Aorta (tissue), 5 donors: ENCODE measurements at regions not wholly inside any gene's neighbourhood (a gene's known extent, or its start where the extent isn't known, plus 50 kb on each side); places are given as distances from the start of the nearest gene placed in this dataset.
A peak's percentile ranks its signal among the peaks of the same experiment; 100 is the strongest.

Experiments
- ATAC-seq: fragments of 200-7000 bp; cut with Tn5 transposase; one replicate; pipeline ENCODE4 v1.9.1; 2022; ENCODE audit warnings: moderate library complexity; ENCODE audit not compliant: low FRiP score
- DNase-seq, 2 donors: peaks; one replicate each; pipeline ENCODE4 v3.0.0-alpha.2; 2020
- H3K27ac ChIP-seq, 2 donors: one replicate each; pipeline ENCODE4 v1.5.1; 2013; ENCODE audit warnings: low read length in 2 of 2, mild to moderate bottlenecking in 2 of 2, moderate library complexity in 2 of 2, control low read depth in 1 of 2, inconsistent platforms in 1 of 2, low read depth in 1 of 2
- H3K27me3 ChIP-seq, 2 donors: one replicate each; pipeline ENCODE4 v1.6.1; 2013; ENCODE audit warnings: control low read depth in 1 of 2, low read length in 1 of 2, mild to moderate bottlenecking in 1 of 2, moderate library complexity in 1 of 2; ENCODE audit not compliant: insufficient read depth in 2 of 2, control insufficient read depth in 1 of 2
- H3K36me3 ChIP-seq, 2 donors: one replicate each; pipeline ENCODE4 v1.6.1; 2013; ENCODE audit warnings: control low read depth in 1 of 2, low read length in 1 of 2, mild to moderate bottlenecking in 1 of 2; ENCODE audit not compliant: insufficient read depth in 2 of 2, control insufficient read depth in 1 of 2
- H3K4me1 ChIP-seq, 2 donors: one replicate each; pipeline ENCODE4 v1.6.1; 2013; ENCODE audit warnings: low read length in 2 of 2, control low read depth in 1 of 2, mild to moderate bottlenecking in 1 of 2, moderate library complexity in 1 of 2; ENCODE audit not compliant: insufficient read depth in 2 of 2, control insufficient read depth in 1 of 2
- H3K4me3 ChIP-seq, 2 donors: one replicate each; pipeline ENCODE4 v1.5.1; 2013; ENCODE audit warnings: low read length in 2 of 2, control low read depth in 1 of 2, mild to moderate bottlenecking in 1 of 2
- H3K9me3 ChIP-seq: one replicate; pipeline ENCODE4 v1.6.1; 2013; ENCODE audit warnings: mild to moderate bottlenecking, low read length; ENCODE audit not compliant: control insufficient read depth
- whole genome bisulfite sequencing, 2 donors: extraction: QIAGEN DNeasy Blood & Tissue Kit; methylation state at CpG; one replicate each; pipeline ENCODE4 v1.1.7; 2013; 5-methylcytosine and 5-hydroxymethylcytosine counted together
- intact Hi-C, 2 donors: fragments of 100-400 bp; cut with DNase I; formaldehyde crosslinking; loops; one replicate each; pipeline versions ENCODE4 v1.14.2 to v1.15.0; 2022
- donor health status: healthy with polysubstance abuse.
- donor health status: Bipolar disorder and iron deficiency.
- donor health status: DM: no; HTN: no; CAD: no.
- donor health status: DM: no; HTN: no; CAD: no.
- donor health status: DM: yes; HTN: yes; CAD: no.

DNA sequence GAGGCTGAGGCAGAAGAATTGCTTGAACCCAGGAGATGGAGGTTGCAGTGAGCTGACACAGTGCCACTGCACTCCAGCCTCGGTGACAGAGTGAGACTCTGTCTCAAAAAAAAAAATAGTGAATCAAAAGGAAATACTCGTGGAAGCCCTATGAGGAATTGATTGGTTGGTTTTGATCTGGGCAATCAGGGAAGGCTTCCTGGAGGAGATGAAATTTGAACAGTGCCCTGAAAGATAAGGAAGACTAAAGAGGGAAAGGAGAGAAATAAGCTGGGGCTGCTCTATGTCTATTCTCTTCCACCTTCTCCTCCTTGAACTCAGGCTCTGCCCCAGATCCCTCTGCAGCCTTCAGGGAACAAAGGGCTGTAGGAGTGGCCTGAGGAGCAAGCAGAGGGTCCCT, 54.1 kb downstream of the IRF2BPL start:
- Histone ChIP-seq H3K36me3 (no peaks in the 10 kb centered on the region), H3K4me3 (no peak overlapping the region), H3K9me3 (no peaks in the 10 kb centered on the region), H3K27me3 (no peaks in the 10 kb centered on the region), H3K4me1 (no peaks in the 10 kb centered on the region), H3K27ac (no peak overlapping the region)
- ATAC-seq (no peak), DNase-seq (no peak)
- WGBS, 2 donors, result 80 to 82% methylated on average over 2 of the region's 2 CpGs
- intact Hi-C loops, result no loop called here

- H3K27ac ChIP-seq, result no peak overlapping the region
- ATAC-seq (no peak), DNase-seq (no peak)
- no peak overlapping the region for H3K4me3 ChIP-seq
- intact Hi-C loops, result no loop called here
- no peaks in the 10 kb centered on the region for H3K36me3 ChIP-seq
- 81 to 82% methylated on average over 6 of the region's 6 CpGs for WGBS, 2 donors
- no peaks in the 10 kb centered on the region for H3K4me1 ChIP-seq
- no peaks in the 10 kb centered on the region for H3K27me3 ChIP-seq
- H3K9me3 ChIP-seq, result no peaks in the 10 kb centered on the region
Observed at GRCh38 chr14:76971549-76971948, 57.0 kb downstream of the IRF2BPL start.

- Histone ChIP-seq H3K9me3 (no peaks in the 10 kb centered on the region), H3K36me3 (no peaks in the 10 kb centered on the region), H3K4me1 (no peaks in the 10 kb centered on the region), H3K4me3 (no peak overlapping the region), H3K27me3 (no peaks in the 10 kb centered on the region), H3K27ac (no peak overlapping the region)
- intact Hi-C loops, result no loop called here
- no peak for DNase-seq
- 93% methylated on average over 16 of the region's 16 CpGs for WGBS, 2 donors
- ATAC-seq, result no peak
Observed at GRCh38 chr14:76968621-76969063, 59.9 kb downstream of the IRF2BPL start.

DNA sequence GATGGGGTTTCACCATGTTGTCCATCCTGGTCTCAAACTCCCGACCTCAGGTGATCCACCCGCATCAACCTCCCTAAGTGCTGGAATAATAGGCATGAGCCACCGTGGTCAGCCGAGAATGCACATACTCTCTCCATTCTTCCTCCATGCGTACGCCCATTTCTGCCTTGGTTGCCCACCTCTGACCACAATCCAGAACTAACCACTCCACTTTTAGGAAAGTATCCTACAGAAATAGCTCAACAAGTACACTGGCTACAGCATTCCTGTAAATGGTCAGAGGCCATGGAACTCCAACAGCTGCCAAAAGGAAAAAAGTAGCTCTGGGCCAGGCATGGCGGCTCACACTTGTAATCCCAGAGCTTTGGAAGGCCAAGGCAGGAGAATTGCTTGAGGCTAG, 60.7 kb downstream of the IRF2BPL start:
- Histone ChIP-seq H3K9me3 (no peaks in the 10 kb centered on the region), H3K4me3 (no peak overlapping the region), H3K4me1 (no peaks in the 10 kb centered on the region), H3K27me3 (no peaks in the 10 kb centered on the region), H3K36me3 (no peaks in the 10 kb centered on the region), H3K27ac (no peak overlapping the region)
- intact Hi-C loops, result no loop called here
- 94 to 95% methylated on average over 7 of the region's 7 CpGs for WGBS, 2 donors
- no peak for ATAC-seq
- no peak for DNase-seq

DNA sequence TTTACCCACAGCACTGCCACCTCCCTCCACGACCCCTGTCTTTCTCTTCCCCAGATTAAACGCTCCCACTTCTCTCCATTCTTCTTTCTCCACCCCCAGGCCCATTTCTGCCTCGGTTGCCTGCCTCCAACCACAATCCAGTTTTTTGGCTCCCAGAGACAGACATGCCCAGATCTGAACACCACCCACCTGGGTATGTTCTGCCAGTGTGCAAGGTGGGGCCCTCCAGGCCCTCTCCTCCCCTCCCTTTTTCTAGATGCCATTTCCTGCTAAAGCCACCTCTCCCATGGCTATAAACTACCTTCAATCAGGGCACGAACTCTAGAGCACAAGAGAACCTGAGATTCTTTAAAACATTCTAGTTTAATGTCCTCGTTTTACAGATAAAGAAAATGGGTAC, 63.3 kb downstream of the IRF2BPL start:
- no peaks in the 10 kb centered on the region for H3K36me3 ChIP-seq
- H3K9me3 ChIP-seq, result no peaks in the 10 kb centered on the region
- no peak overlapping the region for H3K27ac ChIP-seq
- ATAC-seq (no peak), DNase-seq (no peak)
- intact Hi-C loops, result no loop called here
- H3K4me1 ChIP-seq, result no peaks in the 10 kb centered on the region
- H3K4me3 ChIP-seq, result no peak overlapping the region
- 93 to 94% methylated on average over 5 of the region's 5 CpGs for WGBS, 2 donors
- no peaks in the 10 kb centered on the region for H3K27me3 ChIP-seq

GRCh38 chr14:76964695-76965094, 63.8 kb downstream of the IRF2BPL start:
- WGBS, 2 donors, result 89 to 90% methylated on average over 5 of the region's 5 CpGs
- intact Hi-C loops, result no loop called here
- Histone ChIP-seq H3K27ac (no peak overlapping the region), H3K36me3 (no peaks in the 10 kb centered on the region), H3K4me3 (no peak overlapping the region), H3K27me3 (no peaks in the 10 kb centered on the region), H3K9me3 (no peaks in the 10 kb centered on the region), H3K4me1 (no peaks in the 10 kb centered on the region)
- ATAC-seq (no peak), DNase-seq (no peak)

DNA sequence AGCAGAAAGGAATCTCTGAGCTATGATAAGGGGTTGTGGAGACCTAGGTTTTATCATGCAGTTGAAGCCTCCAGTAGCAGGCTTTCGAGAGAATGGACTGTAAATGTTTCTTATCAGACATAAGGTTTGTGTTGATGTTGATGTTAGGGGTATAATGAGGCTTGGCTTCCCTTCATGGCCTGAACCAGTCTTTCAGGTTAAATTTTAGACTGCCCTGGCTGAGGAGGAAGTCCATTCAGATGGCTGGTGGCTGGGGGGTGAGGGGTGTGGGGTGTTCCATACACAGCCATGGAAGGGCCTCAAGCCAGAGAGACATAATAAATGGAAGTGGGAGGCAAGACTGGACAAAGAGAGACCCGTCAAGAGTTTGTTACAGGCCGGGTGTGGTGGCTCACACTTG, 65.1 kb downstream of the IRF2BPL start:
- intact Hi-C loops, result no loop called here
- DNase-seq, result no peak
- no peak overlapping the region for H3K27ac ChIP-seq
- H3K4me3 ChIP-seq, result no peak overlapping the region
- no peak for ATAC-seq
- H3K36me3 ChIP-seq, result no peaks in the 10 kb centered on the region
- no peaks in the 10 kb centered on the region for H3K9me3 ChIP-seq
- 97 to 100% methylated on average over 3 of the region's 3 CpGs for WGBS, 2 donors
- no peaks in the 10 kb centered on the region for H3K27me3 ChIP-seq
- no peaks in the 10 kb centered on the region for H3K4me1 ChIP-seq

- ATAC-seq, result no peak
- no peaks in the 10 kb centered on the region for H3K4me1 ChIP-seq
- peak overlapping the region; percentile 54 to 72 for H3K27ac ChIP-seq
- 90 to 100% methylated on average over 1 of the region's 1 CpG for WGBS, 2 donors
- no peaks in the 10 kb centered on the region for H3K36me3 ChIP-seq
- intact Hi-C loops, result no loop called here
- no peaks in the 10 kb centered on the region for H3K9me3 ChIP-seq
- no peaks in the 10 kb centered on the region for H3K27me3 ChIP-seq
- DNase-seq, result no peak
- peak overlapping the region; percentile 22 to 28 for H3K4me3 ChIP-seq
Observed at GRCh38 chr14:76962303-76962660, 66.2 kb downstream of the IRF2BPL start.

DNA sequence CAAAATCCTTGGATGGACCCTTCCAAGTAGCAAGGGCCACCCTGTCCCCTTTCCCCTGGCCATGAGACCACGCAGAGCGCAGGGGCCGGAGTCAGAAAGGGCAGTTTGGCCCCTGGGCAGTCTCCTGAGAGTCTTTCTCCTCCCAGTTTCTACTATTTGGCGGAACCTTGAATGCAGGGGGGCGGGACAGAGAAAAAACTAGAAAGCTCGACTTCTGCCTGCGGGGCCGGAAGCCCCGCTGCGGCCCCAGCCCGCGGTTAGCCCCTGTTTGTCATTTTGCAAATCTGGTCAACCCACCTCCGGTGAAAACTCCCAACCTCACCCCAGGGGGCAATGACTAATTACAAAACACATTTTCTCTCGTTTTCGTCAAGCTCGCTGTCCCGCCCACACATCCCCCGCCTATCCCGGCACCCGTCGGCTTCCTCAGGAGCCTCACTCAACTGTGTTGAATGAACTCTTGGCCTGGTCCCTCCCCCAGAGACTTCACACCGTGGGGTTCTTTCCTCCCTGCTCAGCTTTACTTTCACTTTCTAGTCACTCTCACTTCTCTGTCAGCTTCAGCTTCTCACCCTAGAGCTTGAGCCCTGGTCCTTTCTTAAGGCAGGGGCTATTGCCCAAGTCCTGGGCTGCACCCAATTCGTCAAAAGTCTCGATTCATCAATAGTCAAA, 66.7 kb downstream of the IRF2BPL start:
- intact Hi-C loops, result loop anchor here in 1 of 2 donors (2.0 kb wide), 1 partner anchor 47 kb away; no protein-coding TSS in a partner anchor
- no peaks in the 10 kb centered on the region for H3K4me1 ChIP-seq
- peak overlapping the region; percentile 54 to 74 for H3K27ac ChIP-seq

More for the DNA sequence above, 66.7 kb downstream of the IRF2BPL start:
- 1% methylated on average over 24 of the region's 24 CpGs for WGBS, 2 donors
- Histone ChIP-seq H3K27me3 (no peaks in the 10 kb centered on the region), H3K9me3 (no peaks in the 10 kb centered on the region), H3K4me3 (peak overlapping the region; percentile 22 to 28), H3K36me3 (no peaks in the 10 kb centered on the region)
- ATAC-seq (peak; percentile 86), DNase-seq (peak; percentile 94)
